ENCODE measurements at regions not wholly inside any gene's neighbourhood (a gene's known extent, or its start where the extent isn't known, plus 50 kb on each side); places are given as distances from the start of the nearest gene placed in this dataset.
A peak's percentile ranks its signal among the peaks of the same experiment; 100 is the strongest.
"Not testable (repeated sequence)": the region's sequence is repeated elsewhere in the genome, so short reads cannot be mapped to it uniquely, and the experiment has no call there.

- DNase-seq (ENCODE audit: low read depth); H3K4me3 ChIP-seq (ENCODE audit: low read depth, low read length): not testable (repeated sequence)
Measured at GRCh38 chr7:6930787-6931186, 104.7 kb upstream of the CCZ1B start.

GRCh38 chr7:6931456-6931855 is 105.4 kb upstream of the CCZ1B start:
- not testable (repeated sequence) for DNase-seq (ENCODE audit: low read depth); H3K4me3 ChIP-seq (ENCODE audit: low read depth, low read length)

- H3K4me3 ChIP-seq (ENCODE audit: low read depth, low read length); DNase-seq (ENCODE audit: low read depth): not testable (repeated sequence)
Measured at GRCh38 chr7:6933954-6934632, 108.0 kb upstream of the CCZ1B start.

DNA sequence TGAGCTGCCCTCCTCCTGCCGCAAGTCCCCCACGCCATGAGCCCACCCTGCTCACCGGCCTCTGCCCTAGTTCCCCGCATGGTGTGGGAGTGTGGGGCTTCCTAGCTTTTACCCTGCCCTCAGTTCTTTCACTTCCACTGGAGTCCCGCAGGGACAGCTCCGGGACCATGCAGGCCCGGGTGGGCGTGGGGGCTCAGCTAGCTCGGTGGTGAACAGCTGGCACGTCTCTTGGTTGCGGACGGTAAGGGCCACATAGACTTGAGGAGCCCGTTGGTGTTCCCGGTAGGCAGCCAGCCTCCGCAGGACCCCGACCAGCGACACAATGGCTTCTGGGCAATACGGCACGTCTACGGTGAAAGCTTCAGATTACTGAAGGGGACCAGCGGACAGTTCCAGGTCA is 108.9 kb upstream of the CCZ1B start:
- no peak for DNase-seq (ENCODE audit: low read depth)
- no peak overlapping the region for H3K4me3 ChIP-seq (ENCODE audit: low read depth, low read length)
- TF ChIP-seq CTCF (conservative IDR thresholded peaks at IDR 0.05; ENCODE audit: low read depth, low read length), result no peak

DNA sequence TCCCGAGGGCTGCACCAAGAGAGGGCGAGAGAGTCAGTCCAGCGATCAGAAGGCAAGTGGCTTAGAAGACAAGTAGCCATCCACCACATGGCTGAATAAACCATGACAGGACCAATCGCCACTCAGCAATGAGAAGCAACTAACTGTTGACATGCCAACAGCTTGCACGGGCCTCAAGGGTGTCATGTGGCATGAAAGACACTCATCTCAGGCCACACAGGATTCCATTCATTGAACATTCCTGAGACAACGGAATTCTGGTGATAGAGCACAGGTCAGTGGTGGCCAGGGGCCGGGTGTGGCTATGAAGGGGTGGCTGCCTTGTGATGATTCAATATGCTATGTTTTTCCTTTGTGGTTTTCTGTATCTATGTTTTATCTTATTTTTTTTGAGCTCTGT is 110.6 kb upstream of the CCZ1B start:
- DNase-seq (ENCODE audit: low read depth), result not testable (repeated sequence)

DNA sequence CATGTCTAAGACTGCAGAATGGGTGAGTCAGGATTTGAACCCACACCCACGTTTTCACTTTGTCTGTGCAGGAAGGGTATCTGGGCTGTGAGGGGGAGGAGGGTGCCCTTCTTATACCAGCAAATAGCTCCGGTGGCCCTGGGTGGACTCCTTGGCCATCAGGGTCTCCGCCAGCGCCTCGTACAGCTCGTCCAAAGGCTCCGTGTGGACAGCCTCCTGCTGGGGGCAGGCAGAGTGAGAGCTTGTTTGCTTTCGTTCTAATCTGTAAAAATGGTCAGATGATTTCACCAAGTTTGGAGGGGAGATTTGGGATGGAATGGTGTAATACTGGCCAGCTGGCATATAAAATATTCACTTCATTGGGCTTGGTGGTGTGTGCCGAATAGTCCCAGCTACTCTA is 111.7 kb upstream of the CCZ1B start:
- not testable (repeated sequence) for DNase-seq (ENCODE audit: low read depth); H3K4me3 ChIP-seq (ENCODE audit: low read depth, low read length)

More for the DNA sequence above, 110.6 kb upstream of the CCZ1B start:
- H3K4me3 ChIP-seq (ENCODE audit: low read depth, low read length), result not testable (repeated sequence)

DNA sequence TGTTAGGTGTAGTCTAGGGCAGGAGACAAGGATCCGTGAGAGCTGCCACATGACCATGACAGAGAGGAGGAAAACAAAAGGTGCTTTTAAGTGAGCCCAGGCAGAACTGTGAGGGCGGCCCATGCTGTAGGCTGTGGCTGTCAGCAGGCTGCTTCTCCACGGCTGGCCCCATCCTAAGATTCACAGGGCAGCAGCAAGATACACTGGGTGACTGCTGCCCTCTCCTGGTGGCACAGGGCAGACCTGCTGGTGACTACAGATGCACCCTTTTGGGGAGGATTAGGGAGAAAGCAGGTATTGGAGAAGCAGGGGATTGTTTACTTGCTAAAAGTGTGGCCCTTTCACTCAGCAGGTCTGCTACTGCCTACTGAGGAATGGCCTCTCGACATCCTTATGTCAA is 112.2 kb upstream of the CCZ1B start:
- peak; percentile 42 for TF ChIP-seq CTCF (conservative IDR thresholded peaks at IDR 0.05; ENCODE audit: low read depth, low read length)
- not testable (repeated sequence) for H3K4me3 ChIP-seq (ENCODE audit: low read depth, low read length)
- DNase-seq (ENCODE audit: low read depth), result peak; percentile 7

DNA sequence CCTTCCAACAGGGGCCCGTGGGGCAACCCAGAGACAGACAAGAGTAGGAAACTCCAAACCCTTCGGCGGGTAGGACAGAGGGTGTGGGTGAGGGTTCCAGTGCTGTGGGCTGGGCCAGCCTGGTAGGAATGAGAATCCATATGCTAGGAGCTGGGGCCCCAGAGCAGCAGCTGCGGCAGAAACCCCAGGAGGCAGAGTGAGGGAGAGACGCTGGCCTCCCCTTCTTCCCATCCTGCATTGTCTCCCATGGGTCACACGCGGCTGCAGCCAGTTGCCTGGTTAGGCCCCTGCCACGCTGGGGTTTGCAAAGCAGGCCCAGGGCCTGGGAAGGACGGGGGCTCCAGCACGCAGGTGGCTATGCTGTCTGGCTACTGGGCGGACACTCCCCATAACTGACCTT is 113.1 kb upstream of the CCZ1B start:
- not testable (repeated sequence) for DNase-seq (ENCODE audit: low read depth); H3K4me3 ChIP-seq (ENCODE audit: low read depth, low read length)

DNA sequence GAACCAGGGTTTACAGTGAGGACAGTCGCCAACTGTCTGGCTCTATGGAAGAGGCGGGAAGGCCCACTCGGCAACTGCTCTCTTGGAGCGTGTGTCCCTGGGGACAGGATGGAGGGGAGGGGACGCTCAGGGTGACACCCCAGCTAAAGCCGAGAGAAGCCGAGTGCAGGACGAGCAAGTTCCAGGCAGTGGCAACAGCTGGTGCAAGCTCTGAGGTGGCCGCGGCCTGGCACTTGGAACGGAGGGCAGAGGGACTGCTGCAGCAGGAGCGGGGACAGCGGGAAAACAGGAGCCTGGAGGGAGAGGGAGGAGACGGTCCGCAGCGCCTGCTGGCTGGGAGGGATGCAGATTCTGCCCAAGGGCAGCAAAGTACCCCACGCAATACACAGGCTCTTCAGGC is 113.8 kb upstream of the CCZ1B start:
- not testable (repeated sequence) for H3K4me3 ChIP-seq (ENCODE audit: low read depth, low read length); DNase-seq (ENCODE audit: low read depth)

- not testable (repeated sequence) for DNase-seq (ENCODE audit: low read depth)
Measured at GRCh38 chr7:6946873-6947272, 120.8 kb upstream of the CCZ1B start.

DNA sequence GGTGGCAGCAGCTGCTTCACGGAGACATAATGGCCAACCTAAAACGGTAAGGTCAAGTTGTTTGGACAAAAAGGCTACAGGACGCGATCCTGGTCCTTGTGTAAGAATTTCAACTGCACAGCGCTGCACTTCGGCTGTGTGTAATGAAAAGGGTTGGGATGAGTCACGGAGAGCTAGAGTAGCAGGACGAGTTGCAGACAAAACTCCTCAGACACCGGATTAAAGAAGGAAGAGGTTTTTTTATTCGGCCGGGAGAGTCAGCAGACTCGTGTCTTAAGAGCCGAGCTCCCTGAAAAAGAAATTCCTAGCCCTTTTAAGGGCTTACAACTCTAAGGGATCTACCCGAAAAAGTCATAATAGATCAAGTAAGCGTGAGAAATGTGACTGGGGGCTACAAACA is 124.2 kb upstream of the CCZ1B start:
- H3K4me3 ChIP-seq (ENCODE audit: low read depth, low read length), result not testable (repeated sequence)
- DNase-seq (ENCODE audit: low read depth), result peak; percentile 31

More at GRCh38 chr7:6946873-6947272, 120.8 kb upstream of the CCZ1B start:
- H3K4me3 ChIP-seq (ENCODE audit: low read depth, low read length), result not testable (repeated sequence)

GRCh38 chr7:6951553-6951952 is 125.5 kb upstream of the CCZ1B start:
- not testable (repeated sequence) for DNase-seq (ENCODE audit: low read depth); H3K4me3 ChIP-seq (ENCODE audit: low read depth, low read length)

DNA sequence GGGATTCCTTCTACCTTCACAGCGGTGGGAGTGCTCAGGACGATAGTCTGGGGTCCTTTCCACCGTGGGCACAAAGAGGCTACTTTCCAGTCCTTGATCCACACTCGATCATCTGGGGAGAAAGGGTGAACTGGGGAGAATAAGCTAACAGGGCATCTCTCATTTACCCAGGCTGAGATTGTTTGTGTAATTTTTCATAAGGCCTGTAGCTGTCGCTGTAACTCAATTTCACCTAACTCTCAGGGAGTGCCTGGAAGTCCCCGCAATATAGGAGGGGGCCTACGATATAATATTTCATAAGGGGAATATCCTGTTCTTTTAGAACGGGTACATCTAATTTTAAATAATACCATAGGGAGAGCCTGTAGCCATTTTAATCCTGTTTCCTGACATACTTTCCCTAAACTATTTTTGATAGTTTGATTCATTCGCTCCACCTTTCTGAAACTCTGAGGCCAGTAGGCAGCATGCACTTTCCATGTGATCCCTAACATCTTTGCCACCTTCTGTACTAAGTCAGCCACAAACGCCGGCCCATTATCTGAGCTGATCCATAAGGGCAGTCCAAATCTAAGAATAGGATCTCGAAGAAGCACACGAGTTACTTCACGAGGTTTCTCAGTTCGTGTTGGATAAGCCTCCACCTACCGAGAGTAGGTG is 127.2 kb upstream of the CCZ1B start:
- H3K4me3 ChIP-seq (ENCODE audit: low read depth, low read length), result not testable (repeated sequence)
- peak; percentile 28 for TF ChIP-seq CTCF (conservative IDR thresholded peaks at IDR 0.05; ENCODE audit: low read depth, low read length)
- peak; percentile 3 for DNase-seq (ENCODE audit: low read depth)

- not testable (repeated sequence) for DNase-seq (ENCODE audit: low read depth); H3K4me3 ChIP-seq (ENCODE audit: low read depth, low read length)
Measured at GRCh38 chr7:6953798-6954181, 127.7 kb upstream of the CCZ1B start.

DNA sequence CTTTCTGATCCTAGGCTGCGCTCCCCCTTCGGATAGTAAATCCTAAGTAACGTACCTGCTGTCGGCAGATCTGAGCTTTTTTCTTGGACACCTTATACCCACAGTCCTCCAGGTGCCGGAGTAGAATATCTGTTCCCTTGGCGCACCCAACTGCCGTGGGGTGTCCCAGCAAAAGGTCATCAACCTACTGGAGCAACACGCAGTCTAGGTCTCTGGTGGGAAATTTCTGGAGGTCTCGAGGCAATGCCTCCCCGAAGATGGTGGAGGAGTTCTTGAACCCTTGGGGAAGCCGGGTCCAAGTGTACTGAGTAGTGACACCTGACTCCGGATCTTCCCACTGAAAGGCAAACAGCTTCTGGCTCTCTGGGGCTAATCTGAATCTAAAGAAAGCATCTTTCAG is 129.3 kb upstream of the CCZ1B start:
- DNase-seq (ENCODE audit: low read depth); H3K4me3 ChIP-seq (ENCODE audit: low read depth, low read length): not testable (repeated sequence)

DNA sequence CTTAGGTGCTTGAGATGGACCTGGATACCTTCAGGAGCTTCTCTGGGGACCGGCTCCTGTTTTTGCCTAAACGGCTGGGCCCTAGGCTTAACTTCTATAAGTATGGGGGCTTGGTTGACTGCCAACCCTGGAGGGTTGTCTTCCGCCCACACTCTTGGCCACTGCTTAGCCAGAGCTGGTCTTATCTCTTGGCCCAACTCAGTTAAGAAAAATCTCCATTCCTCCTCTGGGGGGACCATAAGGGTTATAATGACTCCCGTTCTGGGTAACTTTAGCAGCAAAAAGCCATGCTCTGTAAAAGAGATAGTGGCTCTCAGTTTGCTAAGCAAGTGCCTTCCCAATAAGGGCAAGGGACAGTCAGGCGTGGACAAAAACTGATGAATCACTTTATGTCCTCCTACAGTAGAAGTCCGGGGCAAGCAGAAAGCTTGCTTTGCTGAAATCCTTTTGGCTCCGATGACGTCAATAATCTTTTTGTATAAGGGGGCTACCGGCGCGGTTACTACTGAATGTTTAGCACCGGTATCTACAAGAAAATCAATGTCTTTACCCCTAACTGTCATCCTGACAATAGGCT is 130.0 kb upstream of the CCZ1B start:
- peak; percentile 5 for DNase-seq (ENCODE audit: low read depth)
- not testable (repeated sequence) for H3K4me3 ChIP-seq (ENCODE audit: low read depth, low read length)
